Fibroblast of lung (primary cell): ENCODE measurements at regions not wholly inside any gene's neighbourhood (a gene's known extent, or its start where the extent isn't known, plus 50 kb on each side); places are given as distances from the start of the nearest gene placed in this dataset.

Experiments used
- DNase-seq, 2 donors: peaks; one replicate each; pipeline versions ENCODE4 v3.0.0 to v3.0.0-alpha.2; 2010; ENCODE audit warnings: low read depth in 2 of 2
- H2AFZ ChIP-seq: 2 replicates; pipeline ENCODE4 v1.5.1; 2012; ENCODE audit warnings: low read length, control low read depth, inconsistent platforms
- H3K27ac ChIP-seq: 2 replicates; pipeline ENCODE4 v1.5.1; 2011; ENCODE audit warnings: low read length, control low read depth; ENCODE audit not compliant: insufficient read depth
- H3K27me3 ChIP-seq: 2 replicates; pipeline ENCODE4 v1.5.1; 2011; ENCODE audit warnings: mild to moderate bottlenecking, low read length; ENCODE audit not compliant: control insufficient read depth, insufficient read depth
- H3K36me3 ChIP-seq: 2 replicates; pipeline ENCODE4 v1.5.1; 2011; ENCODE audit warnings: low read length; ENCODE audit not compliant: control insufficient read depth, insufficient read depth
- H3K4me1 ChIP-seq: 2 replicates; pipeline ENCODE4 v1.5.1; 2011; ENCODE audit warnings: low read length; ENCODE audit not compliant: control insufficient read depth, insufficient read depth; ENCODE audit errors: extremely low read depth
- H3K4me2 ChIP-seq: 2 replicates; pipeline ENCODE4 v1.5.1; 2011; ENCODE audit warnings: low read length, control low read depth; ENCODE audit not compliant: insufficient read depth; ENCODE audit errors: extremely low read depth
- H3K4me3 ChIP-seq, 4 experiments: fragments of 200-600 bp in 1 of 4; sonication (generic) in 1 of 4; replicated peaks in 1 of 4; 2 replicates each; pipeline ENCODE4 v1.5.1; 2011 to 2016; ENCODE audit warnings: low read length in 4 of 4, low read depth in 3 of 4, mild to moderate bottlenecking in 3 of 4, control low read depth in 2 of 4, inconsistent platforms in 1 of 4, mixed read lengths in 1 of 4; ENCODE audit not compliant: insufficient read depth in 1 of 4; ENCODE audit errors: control extremely low read depth in 1 of 4
- H3K79me2 ChIP-seq: 2 replicates; pipeline ENCODE4 v1.5.1; 2012; ENCODE audit warnings: mild to moderate bottlenecking, low read length, inconsistent platforms; ENCODE audit not compliant: control insufficient read depth, insufficient read depth
- H3K9ac ChIP-seq: 2 replicates; pipeline ENCODE4 v1.5.1; 2011; ENCODE audit warnings: mild to moderate bottlenecking, low read length, control low read depth; ENCODE audit not compliant: insufficient read depth
- H3K9me3 ChIP-seq: 2 replicates; pipeline ENCODE4 v1.5.1; 2012; ENCODE audit warnings: low read depth, low read length; ENCODE audit not compliant: control insufficient read depth, insufficient read depth
- H4K20me1 ChIP-seq: 2 replicates; pipeline ENCODE4 v1.5.1; 2011; ENCODE audit warnings: low read length; ENCODE audit not compliant: control insufficient read depth, insufficient read depth; ENCODE audit errors: extremely low read depth
- EZH2 ChIP-seq: IDR thresholded peaks from 2 replicates; pipeline ENCODE4 v1.5.1; 2012; ENCODE audit warnings: low read length, control low read depth, mild to moderate bottlenecking; ENCODE audit errors: missing control alignments
- TF ChIP-seq, protein P1 (sequence below), 2 donors: IDR thresholded peaks in 1 of 2; conservative IDR thresholded peaks in 1 of 2; 1 replicate in 1 of 2; 2 replicates in 1 of 2; pipeline ENCODE4 v1.5.1; 2011 to 2012; ENCODE audit warnings: low read length in 2 of 2, control low read depth in 1 of 2, inconsistent platforms in 1 of 2, low read depth in 1 of 2, mild to moderate bottlenecking in 1 of 2

GRCh38 chr4:83866834-83867621 is 331.1 kb downstream of the GPAT3 start:
- H3K27me3 ChIP-seq = no peaks in the 10 kb centered on the region
- no peaks in the 10 kb centered on the region for H3K4me1 ChIP-seq
- H3K79me2 ChIP-seq = no peaks in the 10 kb centered on the region
- no peaks in the 10 kb centered on the region for H4K20me1 ChIP-seq
- peak in 1 of 2 donors; percentile 70 for DNase-seq
- no peak overlapping the region for H3K9ac ChIP-seq
- H3K27ac ChIP-seq = no peak overlapping the region
- no peak overlapping the region for H3K4me3 ChIP-seq
- H3K4me2 ChIP-seq = no peak overlapping the region
- TF ChIP-seq, protein P1, sequence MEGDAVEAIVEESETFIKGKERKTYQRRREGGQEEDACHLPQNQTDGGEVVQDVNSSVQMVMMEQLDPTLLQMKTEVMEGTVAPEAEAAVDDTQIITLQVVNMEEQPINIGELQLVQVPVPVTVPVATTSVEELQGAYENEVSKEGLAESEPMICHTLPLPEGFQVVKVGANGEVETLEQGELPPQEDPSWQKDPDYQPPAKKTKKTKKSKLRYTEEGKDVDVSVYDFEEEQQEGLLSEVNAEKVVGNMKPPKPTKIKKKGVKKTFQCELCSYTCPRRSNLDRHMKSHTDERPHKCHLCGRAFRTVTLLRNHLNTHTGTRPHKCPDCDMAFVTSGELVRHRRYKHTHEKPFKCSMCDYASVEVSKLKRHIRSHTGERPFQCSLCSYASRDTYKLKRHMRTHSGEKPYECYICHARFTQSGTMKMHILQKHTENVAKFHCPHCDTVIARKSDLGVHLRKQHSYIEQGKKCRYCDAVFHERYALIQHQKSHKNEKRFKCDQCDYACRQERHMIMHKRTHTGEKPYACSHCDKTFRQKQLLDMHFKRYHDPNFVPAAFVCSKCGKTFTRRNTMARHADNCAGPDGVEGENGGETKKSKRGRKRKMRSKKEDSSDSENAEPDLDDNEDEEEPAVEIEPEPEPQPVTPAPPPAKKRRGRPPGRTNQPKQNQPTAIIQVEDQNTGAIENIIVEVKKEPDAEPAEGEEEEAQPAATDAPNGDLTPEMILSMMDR (conservative IDR thresholded peaks at IDR 0.05 in 1 of 2, IDR thresholded peaks at IDR 0.05 in 1 of 2; ENCODE audit: low read depth in 1 of 2, low read length in 2 of 2) = no peak
- no peak for TF ChIP-seq EZH2
- no peak overlapping the region for H2AFZ ChIP-seq
- no peaks in the 10 kb centered on the region for H3K36me3 ChIP-seq
- no peaks in the 10 kb centered on the region for H3K9me3 ChIP-seq

- Histone ChIP-seq H3K4me1 (no peaks in the 10 kb centered on the region), H4K20me1 (no peaks in the 10 kb centered on the region), H3K4me2 (no peak overlapping the region), H3K9ac (no peak overlapping the region), H3K79me2 (no peaks in the 10 kb centered on the region), H3K27me3 (no peaks in the 10 kb centered on the region), H3K36me3 (no peaks in the 10 kb centered on the region), H2AFZ (no peak overlapping the region), H3K9me3 (no peaks in the 10 kb centered on the region), H3K4me3 (no peak overlapping the region), H3K27ac (no peak overlapping the region)
- peak in 1 of 2 donors; percentile 29 for DNase-seq
- TF ChIP-seq, protein P1 (conservative IDR thresholded peaks at IDR 0.05 in 1 of 2, IDR thresholded peaks at IDR 0.05 in 1 of 2; ENCODE audit: low read depth in 1 of 2, low read length in 2 of 2) = no peak
- TF ChIP-seq EZH2 = no peak
Measured at GRCh38 chr4:83865417-83866150, 329.7 kb downstream of the GPAT3 start.

- no peaks in the 10 kb centered on the region for H3K4me1 ChIP-seq
- H3K79me2 ChIP-seq = no peaks in the 10 kb centered on the region
- no peaks in the 10 kb centered on the region for H4K20me1 ChIP-seq
- no peak for TF ChIP-seq EZH2
- TF ChIP-seq, protein P1 (conservative IDR thresholded peaks at IDR 0.05 in 1 of 2, IDR thresholded peaks at IDR 0.05 in 1 of 2; ENCODE audit: low read depth in 1 of 2, low read length in 2 of 2) = no peak
- no peak overlapping the region for H3K4me2 ChIP-seq
- no peaks in the 10 kb centered on the region for H3K36me3 ChIP-seq
- H3K27me3 ChIP-seq = no peaks in the 10 kb centered on the region
- H3K27ac ChIP-seq = no peak overlapping the region
- no peak overlapping the region for H3K4me3 ChIP-seq
- DNase-seq = no peak
- no peak overlapping the region for H3K9ac ChIP-seq
- H3K9me3 ChIP-seq = no peaks in the 10 kb centered on the region
- H2AFZ ChIP-seq = no peak overlapping the region
Measured at GRCh38 chr4:83864097-83864817, 328.3 kb downstream of the GPAT3 start.
